Left ventricle myocardium inferior (tissue), 1 donor: ENCODE measurements at regions not wholly inside any gene's neighbourhood (a gene's known extent, or its start where the extent isn't known, plus 50 kb on each side); places are given as distances from the start of the nearest gene placed in this dataset.

Experiments
- DNase-seq: peaks from one replicate; pipeline ENCODE4 v3.0.0-alpha.2; 2020
- H3K27ac ChIP-seq: fragments of 200-600 bp; replicated peaks from 2 replicates; pipeline ENCODE4 v1.8.0; 2021
- H3K27me3 ChIP-seq: fragments of 200-600 bp; 2 replicates; pipeline ENCODE4 v1.8.0; 2021; ENCODE audit warnings: low read depth
- H3K36me3 ChIP-seq: fragments of 200-600 bp; 2 replicates; pipeline ENCODE4 v1.8.0; 2021
- H3K4me1 ChIP-seq: fragments of 200-600 bp; 2 replicates; pipeline ENCODE4 v1.8.0; 2021
- H3K4me3 ChIP-seq: fragments of 200-600 bp; 2 replicates; pipeline ENCODE4 v1.8.0; 2021; ENCODE audit warnings: mild to moderate bottlenecking, moderate library complexity
- H3K9me3 ChIP-seq: fragments of 200-600 bp; replicated peaks from 2 replicates; pipeline ENCODE4 v1.8.0; 2021
- CTCF ChIP-seq: fragments of 200-600 bp; IDR thresholded peaks from 2 replicates; pipeline ENCODE4 v1.8.0; 2021; ENCODE audit warnings: antibody characterized with exemption, mild to moderate bottlenecking, borderline replicate concordance
- intact Hi-C: fragments of 100-400 bp; cut with micrococcal nuclease; formaldehyde crosslinking; loops from one replicate; pipeline ENCODE4 v1.11.0; 2022
- donor health status: DM: no; HTN: yes; CAD: no; lungs with severe emphysema.

- peaks cover 35% of the 10 kb centered on the region for H3K9me3 ChIP-seq
- H3K4me3 ChIP-seq = no peak overlapping the region
- H3K4me1 ChIP-seq = no peaks in the 10 kb centered on the region
- H3K27ac ChIP-seq = no peak overlapping the region
- TF ChIP-seq CTCF = no peak
- peak; percentile 3 for DNase-seq
- peaks cover 29% of the 10 kb centered on the region for H3K27me3 ChIP-seq
- no peaks in the 10 kb centered on the region for H3K36me3 ChIP-seq
- intact Hi-C loops = no loop called here
These were observed 268.7 kb downstream of the ALG10 start for GRCh38 chr12:34291001-34291400.

GRCh38 chr12:34291426-34291901 is 269.2 kb downstream of the ALG10 start:
- H3K27ac ChIP-seq = no peak overlapping the region
- no peaks in the 10 kb centered on the region for H3K36me3 ChIP-seq
- H3K27me3 ChIP-seq = peaks cover 34% of the 10 kb centered on the region
- intact Hi-C loops = no loop called here
- TF ChIP-seq CTCF = no peak
- DNase-seq = peak; percentile 8
- peaks cover 30% of the 10 kb centered on the region for H3K9me3 ChIP-seq
- H3K4me1 ChIP-seq = no peaks in the 10 kb centered on the region
- no peak overlapping the region for H3K4me3 ChIP-seq

DNA sequence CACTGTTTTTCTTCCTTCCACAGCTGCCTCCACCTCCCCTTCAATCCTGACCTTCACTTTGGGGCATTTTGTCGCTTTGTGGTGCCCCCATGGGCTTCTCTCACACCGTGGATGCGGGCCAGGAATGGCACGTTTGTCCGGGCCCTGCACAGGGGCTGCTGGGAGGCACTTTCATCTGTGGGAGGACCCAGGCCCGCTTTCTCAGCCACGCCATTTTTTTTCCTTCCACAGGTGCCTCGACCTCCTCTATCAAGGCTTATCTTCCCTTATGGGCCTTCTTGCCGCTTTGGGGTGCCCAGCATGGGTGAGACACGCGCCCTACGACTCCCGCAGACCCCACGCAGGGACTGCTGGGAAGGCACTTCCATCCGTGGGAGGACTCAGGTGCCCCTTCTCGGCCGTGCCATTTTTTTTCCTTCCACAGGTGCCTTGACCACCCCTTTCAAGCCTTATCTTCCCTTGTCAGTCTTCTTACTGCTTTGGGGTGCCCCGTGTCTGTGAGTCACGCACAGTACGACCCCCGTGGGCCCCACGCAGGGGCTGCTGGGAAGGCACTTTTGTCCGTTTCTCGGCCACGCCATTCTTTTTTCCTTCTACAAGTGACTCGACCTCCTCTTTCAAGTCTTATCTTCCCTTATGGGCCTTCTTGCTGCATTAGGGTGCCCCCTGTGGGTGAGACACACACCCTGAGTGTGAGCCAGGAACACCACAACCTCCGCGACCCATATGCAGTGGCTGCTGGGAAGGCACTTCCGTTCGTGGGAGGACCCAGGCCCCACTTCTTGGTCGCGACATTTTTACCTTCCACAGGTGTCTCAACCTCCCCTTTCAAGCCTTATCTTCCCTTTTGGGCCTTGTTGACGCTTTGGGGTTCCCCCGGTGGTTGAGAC is 270.7 kb downstream of the ALG10 start:
- DNase-seq = peak; percentile 5
- no peak overlapping the region for H3K4me3 ChIP-seq
- peaks cover 22% of the 10 kb centered on the region for H3K9me3 ChIP-seq
- TF ChIP-seq CTCF = no peak
- H3K4me1 ChIP-seq = no peaks in the 10 kb centered on the region
- H3K27ac ChIP-seq = no peak overlapping the region
- H3K27me3 ChIP-seq = peaks cover 36% of the 10 kb centered on the region
- intact Hi-C loops = no loop called here
- no peaks in the 10 kb centered on the region for H3K36me3 ChIP-seq

GRCh38 chr12:34294137-34294536 is 271.8 kb downstream of the ALG10 start:
- DNase-seq = no peak
- peaks cover 14% of the 10 kb centered on the region for H3K9me3 ChIP-seq
- H3K27me3 ChIP-seq = peaks cover 39% of the 10 kb centered on the region
- no peak for TF ChIP-seq CTCF
- no peaks in the 10 kb centered on the region for H3K4me1 ChIP-seq
- no peak overlapping the region for H3K27ac ChIP-seq
- H3K36me3 ChIP-seq = no peaks in the 10 kb centered on the region
- H3K4me3 ChIP-seq = no peak overlapping the region
- intact Hi-C loops = no loop called here

- DNase-seq = peak; percentile 2
These were observed 272.5 kb downstream of the ALG10 start for GRCh38 chr12:34294671-34295365.

More at GRCh38 chr12:34294671-34295365, 272.5 kb downstream of the ALG10 start:
- Histone ChIP-seq H3K27ac (no peak overlapping the region), H3K27me3 (peaks cover 46% of the 10 kb centered on the region), H3K4me3 (no peak overlapping the region), H3K4me1 (no peaks in the 10 kb centered on the region), H3K36me3 (no peaks in the 10 kb centered on the region), H3K9me3 (peaks cover 8% of the 10 kb centered on the region)
- intact Hi-C loops = no loop called here
- TF ChIP-seq CTCF = no peak
